A549 (cell line): ENCODE measurements at regions not wholly inside any gene's neighbourhood (a gene's known extent, or its start where the extent isn't known, plus 50 kb on each side); places are given as distances from the start of the nearest gene placed in this dataset.

Experiments used
- CTCF ChIP-seq: fragments of >200 bp; sonication (Bioruptor Twin); formaldehyde crosslinking; IDR thresholded peaks from 3 replicates; pipeline ENCODE4 v1.5.1; 2016
- JUNB ChIP-seq: fragments of >200 bp; sonication (Bioruptor Twin); formaldehyde crosslinking; IDR thresholded peaks from 2 replicates; pipeline ENCODE4 v1.6.1; 2016
- KDM1A ChIP-seq: fragments of 200-600 bp; sonication (generic); IDR thresholded peaks from 2 replicates; pipeline ENCODE4 v1.6.1; 2016; ENCODE audit warnings: low read depth, mild to moderate bottlenecking
- MYC ChIP-seq: IDR thresholded peaks from 2 replicates; pipeline ENCODE4 v1.6.1; 2012; ENCODE audit warnings: mild to moderate bottlenecking, inconsistent platforms, low read length, improper control_type of control experiment, borderline replicate concordance
- POLR2A ChIP-seq: IDR thresholded peaks from 2 replicates; pipeline ENCODE4 v1.6.1; 2012; ENCODE audit warnings: mild to moderate bottlenecking, low read length
- RAD21 ChIP-seq, 2 experiments: fragments of >200 bp in 1 of 2; sonication (Bioruptor Twin) in 1 of 2; formaldehyde crosslinking in 1 of 2; IDR thresholded peaks in 1 of 2; conservative IDR thresholded peaks in 1 of 2; 2 replicates in 1 of 2; 3 replicates in 1 of 2; pipeline ENCODE4 v1.6.1; 2012 to 2018; ENCODE audit warnings: inconsistent platforms in 1 of 2
- RFX5 ChIP-seq: fragments of 450-650 bp; IDR thresholded peaks from 2 replicates; pipeline ENCODE4 v1.7.1; 2014; ENCODE audit warnings: antibody characterized with exemption, mild to moderate bottlenecking, moderate library complexity
- SMC3 ChIP-seq: fragments of >200 bp; sonication (Bioruptor Twin); formaldehyde crosslinking; IDR thresholded peaks from 3 replicates; pipeline ENCODE4 v1.6.1; 2018; ENCODE audit warnings: inconsistent platforms
- TP53 ChIP-seq: fragments of 250-450 bp; sonication (Bioruptor Pico); IDR thresholded peaks from 2 replicates; pipeline ENCODE4 v1.5.0; 2021; ENCODE audit warnings: mild to moderate bottlenecking, moderate library complexity
- TF ChIP-seq, protein P1 (sequence below): fragments of >200 bp; sonication (Bioruptor Twin); formaldehyde crosslinking; IDR thresholded peaks from 3 replicates; pipeline ENCODE4 v1.6.1; 2016
- TF ChIP-seq, protein P2 (sequence below): IDR thresholded peaks from 2 replicates; pipeline ENCODE4 v1.6.1; 2012; ENCODE audit warnings: low read depth, borderline replicate concordance

- TF ChIP-seq RFX5 (no peak), TP53 (CRISPR knock-in tag) (no peak), CTCF (no peak), RAD21 (conservative IDR thresholded peaks at IDR 0.05 in 1 of 2, IDR thresholded peaks at IDR 0.05 in 1 of 2) (0 out of 5 replicates have a peak, but pooled peaks of 1 of the 2 experiments have one; percentile 14), POLR2A (no peak), SMC3 (no peak), KDM1A (no peak), MYC (no peak), JUNB (no peak)
- TF ChIP-seq, protein P1, sequence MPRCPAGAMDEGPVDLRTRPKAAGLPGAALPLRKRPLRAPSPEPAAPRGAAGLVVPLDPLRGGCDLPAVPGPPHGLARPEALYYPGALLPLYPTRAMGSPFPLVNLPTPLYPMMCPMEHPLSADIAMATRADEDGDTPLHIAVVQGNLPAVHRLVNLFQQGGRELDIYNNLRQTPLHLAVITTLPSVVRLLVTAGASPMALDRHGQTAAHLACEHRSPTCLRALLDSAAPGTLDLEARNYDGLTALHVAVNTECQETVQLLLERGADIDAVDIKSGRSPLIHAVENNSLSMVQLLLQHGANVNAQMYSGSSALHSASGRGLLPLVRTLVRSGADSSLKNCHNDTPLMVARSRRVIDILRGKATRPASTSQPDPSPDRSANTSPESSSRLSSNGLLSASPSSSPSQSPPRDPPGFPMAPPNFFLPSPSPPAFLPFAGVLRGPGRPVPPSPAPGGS: no peak
- TF ChIP-seq, protein P2, sequence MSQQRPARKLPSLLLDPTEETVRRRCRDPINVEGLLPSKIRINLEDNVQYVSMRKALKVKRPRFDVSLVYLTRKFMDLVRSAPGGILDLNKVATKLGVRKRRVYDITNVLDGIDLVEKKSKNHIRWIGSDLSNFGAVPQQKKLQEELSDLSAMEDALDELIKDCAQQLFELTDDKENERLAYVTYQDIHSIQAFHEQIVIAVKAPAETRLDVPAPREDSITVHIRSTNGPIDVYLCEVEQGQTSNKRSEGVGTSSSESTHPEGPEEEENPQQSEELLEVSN: no peak
Measured at GRCh38 chr2:221635949-221636348, 63.8 kb upstream of the EPHA4 start.
